DND-41 (cell line): ENCODE measurements at regions not wholly inside any gene's neighbourhood (a gene's known extent, or its start where the extent isn't known, plus 50 kb on each side); places are given as distances from the start of the nearest gene placed in this dataset.

Experiments
- CTCF ChIP-seq: IDR thresholded peaks from 2 replicates; pipeline ENCODE4 v1.5.1; 2012; ENCODE audit warnings: borderline replicate concordance, low read length, moderate library complexity, mild to moderate bottlenecking; ENCODE audit not compliant: poor library complexity, severe bottlenecking; ENCODE audit errors: extremely low read depth
- EZH2 ChIP-seq: IDR thresholded peaks from 3 replicates; pipeline ENCODE4 v1.6.1; 2012; ENCODE audit warnings: borderline replicate concordance, low read depth, mild to moderate bottlenecking, moderate library complexity, low read length, inconsistent platforms; ENCODE audit not compliant: severe bottlenecking

DNA sequence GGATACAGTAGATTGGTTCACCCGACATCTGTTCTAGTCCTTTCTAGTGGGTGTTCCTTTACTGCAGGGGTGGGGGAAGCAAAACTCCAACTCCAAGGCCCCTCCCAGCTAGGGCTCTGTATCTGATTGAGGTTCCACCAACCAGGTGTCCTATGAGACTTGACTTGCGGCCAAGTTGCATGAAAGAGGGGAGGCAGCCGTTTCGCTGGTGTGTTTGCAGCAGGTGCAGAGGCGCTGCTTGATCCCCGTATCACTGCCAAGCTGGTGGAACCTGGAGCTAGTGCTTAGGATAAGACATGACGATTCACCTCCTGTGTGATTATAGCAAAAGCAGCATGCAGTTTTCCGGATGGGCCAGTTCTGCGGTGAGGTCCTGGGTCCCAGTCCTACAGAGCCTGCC lies 338.2 kb downstream of the UQCRFS1 start:
- no peak for TF ChIP-seq CTCF
- no peak for TF ChIP-seq EZH2
